Sigmoid colon (tissue), 6 donors: ENCODE measurements at regions not wholly inside any gene's neighbourhood (a gene's known extent, or its start where the extent isn't known, plus 50 kb on each side); places are given as distances from the start of the nearest gene placed in this dataset.

ENCODE experiments used
- DNase-seq: peaks from one replicate; pipeline ENCODE4 v3.0.0-alpha.2; 2019
- H3K27ac ChIP-seq, 4 donors: fragments of 200-600 bp; sonication (generic); one replicate each; pipeline ENCODE4 v1.5.1; 2016 to 2019; ENCODE audit warnings: mild to moderate bottlenecking in 1 of 4
- H3K27me3 ChIP-seq, 3 donors: fragments of 200-600 bp; sonication (generic); one replicate each; pipeline ENCODE4 v1.5.1; 2019; ENCODE audit warnings: mild to moderate bottlenecking in 1 of 3
- H3K36me3 ChIP-seq, 4 donors: fragments of 200-600 bp; sonication (generic); one replicate each; pipeline ENCODE4 v1.5.1; 2016 to 2019
- H3K4me1 ChIP-seq, 4 donors: fragments of 200-600 bp; sonication (generic); one replicate each; pipeline ENCODE4 v1.5.1; 2017 to 2019
- H3K4me3 ChIP-seq, 4 donors: fragments of 200-600 bp; sonication (generic); one replicate each; pipeline ENCODE4 v1.5.1; 2017 to 2019; ENCODE audit warnings: mild to moderate bottlenecking in 2 of 4, moderate library complexity in 1 of 4
- H3K9me3 ChIP-seq, 4 donors: fragments of 200-600 bp in 3 of 4; sonication (generic) in 3 of 4; one replicate each; pipeline versions ENCODE4 v1.5.1 to v1.6.1; 2013 to 2019
- CTCF ChIP-seq, 4 experiments: fragments of 450-650 bp in 3 of 4; fragments of 200-600 bp in 1 of 4; IDR thresholded peaks; one replicate each; pipeline ENCODE4 v1.5.1; 2016 to 2019; ENCODE audit warnings: antibody characterized with exemption in 4 of 4, mild to moderate bottlenecking in 3 of 4, moderate library complexity in 2 of 4
- EP300 ChIP-seq, 4 donors: sonication (generic); formaldehyde crosslinking; IDR thresholded peaks; one replicate each; pipeline ENCODE4 v1.6.1; 2017; ENCODE audit warnings: antibody characterized with exemption in 4 of 4
- POLR2A ChIP-seq, 2 donors: fragments of 450-650 bp; IDR thresholded peaks; one replicate each; pipeline ENCODE4 v1.6.1; 2016; ENCODE audit warnings: antibody characterized with exemption in 2 of 2, mild to moderate bottlenecking in 2 of 2, moderate library complexity in 2 of 2
- POLR2AphosphoS5 ChIP-seq, 4 donors: sonication (generic); formaldehyde crosslinking; IDR thresholded peaks; one replicate each; pipeline ENCODE4 v1.6.1; 2017; ENCODE audit warnings: antibody characterized with exemption in 4 of 4
- WGBS, 2 donors: extraction: QIAGEN DNeasy Blood & Tissue Kit; methylation state at CpG; one replicate each; pipeline ENCODE4 v1.1.7; 2013; 5-methylcytosine and 5-hydroxymethylcytosine counted together
- intact Hi-C: fragments of 100-400 bp; cut with DNase I; formaldehyde crosslinking; loops from one replicate; pipeline ENCODE4 v1.15.1; 2023
- donor health status: healthy with polysubstance abuse.
- donor health status: healthy.

- Histone ChIP-seq H3K9me3 (no peaks in the 10 kb centered on the region), H3K4me1 (no peaks in the 10 kb centered on the region), H3K36me3 (no peaks in the 10 kb centered on the region), H3K27me3 (no peaks in the 10 kb centered on the region), H3K27ac (no peak overlapping the region), H3K4me3 (no peak overlapping the region)
- no peak for TF ChIP-seq POLR2A (IDR thresholded peaks at IDR 0.05)
- no peak for TF ChIP-seq POLR2AphosphoS5 (IDR thresholded peaks at IDR 0.05)
- no peak for TF ChIP-seq CTCF (IDR thresholded peaks at IDR 0.05)
- no peak for TF ChIP-seq EP300 (IDR thresholded peaks at IDR 0.05)
- no peak for DNase-seq
- WGBS, 2 donors, result 73 to 84% methylated on average over 1 of the region's 1 CpG
- intact Hi-C loops, result no loop called here
Observed at GRCh38 chr5:93329756-93330155, 251.3 kb downstream of the NR2F1-AS1 start.

- Histone ChIP-seq H3K9me3 (no peaks in the 10 kb centered on the region), H3K27me3 (no peaks in the 10 kb centered on the region), H3K4me3 (no peak overlapping the region), H3K36me3 (no peaks in the 10 kb centered on the region), H3K27ac (no peak overlapping the region), H3K4me1 (no peaks in the 10 kb centered on the region)
- TF ChIP-seq EP300 (IDR thresholded peaks at IDR 0.05), result no peak
- TF ChIP-seq POLR2A (IDR thresholded peaks at IDR 0.05), result no peak
- no peak for TF ChIP-seq CTCF (IDR thresholded peaks at IDR 0.05)
- no peak for TF ChIP-seq POLR2AphosphoS5 (IDR thresholded peaks at IDR 0.05)
- 66 to 81% methylated on average over 1 of the region's 1 CpG for WGBS, 2 donors
- no peak for DNase-seq
- intact Hi-C loops, result no loop called here
Observed at GRCh38 chr5:93328833-93329232, 252.2 kb downstream of the NR2F1-AS1 start.

- Histone ChIP-seq H3K9me3 (no peaks in the 10 kb centered on the region), H3K36me3 (no peaks in the 10 kb centered on the region), H3K27me3 (no peaks in the 10 kb centered on the region), H3K4me3 (no peak overlapping the region), H3K4me1 (no peaks in the 10 kb centered on the region), H3K27ac (no peak overlapping the region)
- 63 to 67% methylated on average over 1 of the region's 1 CpG for WGBS, 2 donors
- DNase-seq, result no peak
- intact Hi-C loops, result no loop called here
- TF ChIP-seq POLR2AphosphoS5 (IDR thresholded peaks at IDR 0.05) (no peak), EP300 (IDR thresholded peaks at IDR 0.05) (no peak), POLR2A (IDR thresholded peaks at IDR 0.05) (no peak), CTCF (IDR thresholded peaks at IDR 0.05) (no peak)
Observed at GRCh38 chr5:93327605-93328004, 253.4 kb downstream of the NR2F1-AS1 start.

- no peak for TF ChIP-seq POLR2AphosphoS5 (IDR thresholded peaks at IDR 0.05)
- no peak for TF ChIP-seq POLR2A (IDR thresholded peaks at IDR 0.05)
- no peak for TF ChIP-seq CTCF (IDR thresholded peaks at IDR 0.05)
- TF ChIP-seq EP300 (IDR thresholded peaks at IDR 0.05), result no peak
- H3K9me3 ChIP-seq, result no peaks in the 10 kb centered on the region
Observed at GRCh38 chr5:93325946-93326345, 255.1 kb downstream of the NR2F1-AS1 start.

More at GRCh38 chr5:93325946-93326345, 255.1 kb downstream of the NR2F1-AS1 start:
- no peaks in the 10 kb centered on the region for H3K36me3 ChIP-seq
- H3K4me3 ChIP-seq, result no peak overlapping the region
- no peak overlapping the region for H3K27ac ChIP-seq
- 91 to 92% methylated on average over 9 of the region's 9 CpGs for WGBS, 2 donors
- H3K27me3 ChIP-seq, result no peaks in the 10 kb centered on the region
- no peak for DNase-seq
- intact Hi-C loops, result no loop called here
- H3K4me1 ChIP-seq, result no peaks in the 10 kb centered on the region
